ENCODE measurements at regions not wholly inside any gene's neighbourhood (a gene's known extent, or its start where the extent isn't known, plus 50 kb on each side); places are given as distances from the start of the nearest gene placed in this dataset.

GRCh38 chr1:5595531-5596170 lies 396.6 kb downstream of the NPHP4 start:
- DNase-seq = no peak

DNA sequence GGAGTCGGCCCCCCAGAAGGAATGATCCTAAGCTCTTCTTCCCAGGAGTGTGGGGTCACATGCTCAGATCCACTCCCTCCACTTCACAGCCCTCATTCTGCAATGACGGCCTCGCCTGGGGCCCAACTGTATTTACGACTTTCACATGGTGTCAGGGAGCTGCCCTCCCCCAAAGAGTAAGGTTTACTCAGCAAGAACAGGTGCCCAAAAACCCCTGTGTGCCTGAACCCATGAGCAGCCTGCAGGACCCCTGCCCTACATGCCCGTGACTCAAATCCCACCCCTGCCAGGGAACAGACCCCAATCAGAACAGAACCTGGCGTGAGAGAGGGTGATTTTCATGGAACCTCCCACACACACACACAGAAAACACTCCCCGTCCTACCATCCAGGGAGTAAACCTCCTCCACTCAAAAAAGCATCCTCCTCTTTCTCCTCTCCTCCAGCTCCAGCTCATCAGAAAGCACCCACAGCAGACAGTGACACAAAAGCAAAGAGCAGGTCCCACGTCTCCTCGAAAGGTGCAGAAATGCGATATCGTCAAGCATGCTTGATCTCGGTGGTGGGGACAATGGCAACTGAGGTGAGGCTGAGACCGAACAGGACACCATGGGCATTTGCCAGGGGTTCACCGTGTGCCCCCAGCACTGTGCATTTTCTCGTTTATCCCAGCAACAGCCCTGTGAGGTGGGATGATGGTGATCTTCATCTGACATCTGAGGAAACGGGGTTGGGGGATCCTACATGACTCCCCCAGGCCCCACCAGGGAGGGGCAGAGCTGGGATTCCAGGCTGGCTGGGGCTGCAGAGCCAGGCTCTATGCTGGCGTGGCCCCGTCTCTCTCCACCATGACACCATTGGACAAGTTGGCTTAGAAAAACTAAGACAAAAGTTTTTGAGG lies 397.9 kb downstream of the NPHP4 start:
- DNase-seq = no peak

- no peak for DNase-seq
Measured at GRCh38 chr1:5590717-5591116, 401.5 kb downstream of the NPHP4 start.

GRCh38 chr1:5586629-5587028 lies 405.6 kb downstream of the NPHP4 start:
- no peak for DNase-seq

GRCh38 chr1:5585256-5585655 lies 407.0 kb downstream of the NPHP4 start:
- no peak for DNase-seq

DNA sequence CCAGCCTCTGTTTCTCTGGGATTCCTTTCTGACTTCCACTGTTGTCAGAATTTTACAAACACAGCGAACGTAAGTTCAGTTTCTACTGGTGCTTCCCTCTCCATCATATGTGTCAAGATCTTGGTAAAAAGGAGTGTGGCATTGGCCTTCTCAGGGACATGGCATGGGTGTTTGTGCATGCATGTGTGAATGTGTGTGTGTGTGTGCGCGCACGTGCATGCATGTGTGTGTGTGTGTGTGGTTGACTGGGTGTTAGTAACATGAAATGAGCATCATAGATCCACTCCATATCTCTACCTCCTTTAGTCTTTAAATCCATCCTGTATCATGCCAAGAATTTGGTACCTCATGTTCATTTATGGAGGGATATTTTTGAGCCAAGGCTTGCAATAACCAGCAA lies 411.3 kb downstream of the NPHP4 start:
- no peak for DNase-seq

DNA sequence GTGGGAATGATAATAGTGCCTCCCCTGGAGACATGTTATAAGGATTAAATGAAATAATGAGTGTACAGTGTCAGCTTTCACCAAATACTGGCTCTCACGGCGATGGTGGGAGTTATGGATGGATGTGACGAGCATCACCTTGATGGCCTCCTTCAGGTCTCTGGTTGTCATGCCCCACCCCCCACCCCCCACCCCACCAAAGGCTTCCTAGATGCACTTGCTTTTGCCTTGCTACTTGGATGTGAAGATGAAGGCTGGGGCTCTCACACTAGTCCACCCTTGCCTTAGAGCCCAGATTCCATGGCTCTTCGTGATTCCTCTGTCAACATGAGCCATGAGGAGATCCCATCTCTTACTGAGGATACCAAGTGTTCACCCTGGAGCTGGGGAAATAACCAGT lies 412.3 kb downstream of the NPHP4 start:
- no peak for DNase-seq

- no peak for DNase-seq
Measured at GRCh38 chr1:5578690-5579089, 413.5 kb downstream of the NPHP4 start.

- DNase-seq = no peak
Measured at GRCh38 chr1:5577255-5578040, 414.8 kb downstream of the NPHP4 start.

DNA sequence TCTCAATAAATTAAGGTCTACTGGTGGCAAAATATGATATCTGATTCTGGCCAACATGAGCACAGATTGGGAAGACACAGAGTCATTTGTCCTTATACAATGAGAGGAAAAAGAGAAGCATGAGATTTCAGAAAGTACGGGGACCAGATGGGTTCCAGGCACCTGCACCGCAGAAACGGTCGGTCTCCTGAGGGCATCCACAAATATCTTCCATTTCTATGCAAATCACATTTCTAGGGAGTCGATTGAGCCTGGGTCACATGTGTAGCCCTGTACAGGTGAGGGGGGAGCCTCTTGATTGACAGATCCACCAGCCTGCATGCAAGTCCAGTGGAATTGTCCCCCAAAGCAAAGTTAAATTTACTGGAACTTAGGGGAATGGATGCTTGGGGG lies 415.6 kb downstream of the NPHP4 start:
- DNase-seq = no peak

GRCh38 chr1:5576011-5576672 lies 416.1 kb downstream of the NPHP4 start:
- no peak for DNase-seq

- no peak for DNase-seq
Measured at GRCh38 chr1:5575396-5575940, 416.8 kb downstream of the NPHP4 start.

GRCh38 chr1:5574641-5575040 lies 417.6 kb downstream of the NPHP4 start:
- DNase-seq = no peak

GRCh38 chr1:5572794-5573193 lies 419.4 kb downstream of the NPHP4 start:
- no peak for DNase-seq

DNA sequence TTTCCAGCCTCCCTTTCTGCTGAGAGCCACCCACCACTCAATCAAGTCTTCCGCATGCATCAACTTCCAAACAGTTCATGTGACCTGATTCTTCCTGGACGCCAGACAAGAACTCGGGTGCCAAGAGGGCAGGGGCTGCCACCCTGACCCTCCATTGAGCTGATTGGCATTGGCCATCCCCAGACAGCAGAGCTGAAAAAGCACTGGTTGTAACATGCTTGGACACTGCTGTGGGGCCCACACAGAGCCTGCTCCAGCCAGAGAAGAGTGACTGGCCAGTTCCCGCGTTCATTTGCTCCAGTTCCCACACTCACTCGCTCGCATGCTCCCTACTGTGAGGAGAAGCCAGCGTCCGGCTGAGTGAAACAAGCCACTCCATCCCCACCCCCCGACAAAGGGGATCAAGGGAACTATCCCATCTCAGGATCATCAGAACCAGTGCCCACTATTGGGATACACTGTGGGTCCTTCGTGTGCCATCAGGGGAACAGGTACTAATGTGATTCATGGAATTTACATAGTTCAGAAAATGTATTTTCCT lies 420.3 kb downstream of the NPHP4 start:
- no peak for DNase-seq

DNA sequence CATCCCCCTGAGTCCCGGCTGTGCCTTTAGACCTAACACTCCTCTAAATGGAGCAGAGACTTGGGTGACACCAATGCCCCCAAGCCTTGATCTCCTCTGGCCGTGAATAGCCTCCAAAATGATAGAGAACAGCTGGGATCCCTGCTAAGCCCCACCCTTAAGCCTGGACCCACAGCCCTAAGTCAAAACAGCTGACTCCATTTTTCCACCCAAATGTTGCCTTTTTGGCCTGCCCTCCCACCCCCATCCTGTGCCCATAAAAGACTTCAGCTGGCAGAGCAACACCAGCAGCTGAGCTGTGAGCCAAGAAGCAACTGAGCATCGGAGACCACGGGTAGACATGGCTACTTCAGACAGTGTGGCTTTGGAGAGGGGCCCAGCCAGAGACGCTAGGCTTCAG lies 420.8 kb downstream of the NPHP4 start:
- DNase-seq = no peak

GRCh38 chr1:5570931-5571330 lies 421.3 kb downstream of the NPHP4 start:
- no peak for DNase-seq

GRCh38 chr1:5568321-5568720 lies 423.9 kb downstream of the NPHP4 start:
- DNase-seq = no peak

DNA sequence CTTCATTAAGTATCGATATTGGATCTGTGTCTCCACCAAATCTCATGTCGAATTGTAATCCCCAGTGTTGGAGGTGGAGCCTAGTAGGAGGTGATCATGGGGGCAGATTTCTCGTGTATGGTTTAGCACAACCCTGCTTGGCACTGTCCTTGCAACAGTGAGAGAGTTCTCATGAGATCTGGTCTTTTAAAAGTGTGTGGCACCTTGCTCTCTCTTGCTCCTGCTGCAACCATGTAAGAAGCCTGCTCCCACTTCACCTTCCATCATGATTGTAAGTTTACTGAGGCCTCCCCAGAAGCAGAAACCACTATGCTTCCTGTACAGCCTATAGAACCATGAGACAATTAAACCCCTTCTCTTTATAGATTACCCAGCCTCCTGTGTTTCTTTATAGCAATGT lies 424.4 kb downstream of the NPHP4 start:
- no peak for DNase-seq

GRCh38 chr1:5566924-5567323 lies 425.3 kb downstream of the NPHP4 start:
- DNase-seq = no peak

GRCh38 chr1:5565281-5566125 lies 426.7 kb downstream of the NPHP4 start:
- DNase-seq = no peak

Data from T-helper 1 cell (primary cell).